ENCODE measurements at regions not wholly inside any gene's neighbourhood (a gene's known extent, or its start where the extent isn't known, plus 50 kb on each side); places are given as distances from the start of the nearest gene placed in this dataset.

GRCh38 chr6:77074037-77074713, 389.1 kb downstream of the HTR1B start:
- no peak for DNase-seq (ENCODE audit: low spot score)

GRCh38 chr6:77073410-77073760, 389.9 kb downstream of the HTR1B start:
- no peak for DNase-seq (ENCODE audit: low spot score)

GRCh38 chr6:77072694-77073409, 390.4 kb downstream of the HTR1B start:
- no peak for DNase-seq (ENCODE audit: low spot score)

- no peak for DNase-seq (ENCODE audit: low spot score)
These were observed 399.8 kb downstream of the HTR1B start for GRCh38 chr6:77063494-77063893.

- no peak for DNase-seq (ENCODE audit: low spot score)
These were observed 407.6 kb downstream of the HTR1B start for GRCh38 chr6:77055711-77056110.

GRCh38 chr6:77040568-77041195, 422.6 kb downstream of the HTR1B start:
- DNase-seq (ENCODE audit: low spot score) = no peak

GRCh38 chr6:77038807-77039206, 424.5 kb downstream of the HTR1B start:
- DNase-seq (ENCODE audit: low spot score) = no peak

- DNase-seq (ENCODE audit: low spot score) = no peak
These were observed 425.9 kb downstream of the HTR1B start for GRCh38 chr6:77037439-77037838.

- no peak for DNase-seq (ENCODE audit: low spot score)
These were observed 426.9 kb downstream of the HTR1B start for GRCh38 chr6:77036400-77036799.

GRCh38 chr6:77034161-77034560, 429.1 kb downstream of the HTR1B start:
- DNase-seq (ENCODE audit: low spot score) = peak; percentile 80

- peak; percentile 11 for DNase-seq (ENCODE audit: low spot score)
These were observed 432.2 kb downstream of the HTR1B start for GRCh38 chr6:77030929-77031674.

- no peak for DNase-seq (ENCODE audit: low spot score)
These were observed 436.9 kb downstream of the HTR1B start for GRCh38 chr6:77026341-77026740.

- DNase-seq (ENCODE audit: low spot score) = no peak
These were observed 437.5 kb downstream of the HTR1B start for GRCh38 chr6:77025736-77026223.

- no peak for DNase-seq (ENCODE audit: low spot score)
These were observed 441.5 kb downstream of the HTR1B start for GRCh38 chr6:77021778-77022177.

GRCh38 chr6:77021232-77021631, 442.1 kb downstream of the HTR1B start:
- no peak for DNase-seq (ENCODE audit: low spot score)

GRCh38 chr6:77019081-77019480, 444.2 kb downstream of the HTR1B start:
- DNase-seq (ENCODE audit: low spot score) = no peak

- DNase-seq (ENCODE audit: low spot score) = no peak
These were observed 445.8 kb downstream of the HTR1B start for GRCh38 chr6:77017537-77017936.

GRCh38 chr6:77015350-77015749, 447.9 kb downstream of the HTR1B start:
- DNase-seq (ENCODE audit: low spot score) = peak; percentile 37

- no peak for DNase-seq (ENCODE audit: low spot score)
These were observed 451.3 kb downstream of the HTR1B start for GRCh38 chr6:77011929-77012545.

- DNase-seq (ENCODE audit: low spot score) = no peak
These were observed 452.3 kb downstream of the HTR1B start for GRCh38 chr6:77010931-77011542.

GRCh38 chr6:76992553-76992952, 470.7 kb downstream of the HTR1B start:
- no peak for DNase-seq (ENCODE audit: low spot score)

All from A172 (cell line).